OCI-M2 (cell line): ENCODE measurements at regions not wholly inside any gene's neighbourhood (a gene's known extent, or its start where the extent isn't known, plus 50 kb on each side); places are given as distances from the start of the nearest gene placed in this dataset.

Source experiments
- DNase-seq: peaks from one replicate; lab custom pipeline; 2025; ENCODE audit not compliant: unreplicated experiment; lab: John Stamatoyannopoulos, UW

DNA sequence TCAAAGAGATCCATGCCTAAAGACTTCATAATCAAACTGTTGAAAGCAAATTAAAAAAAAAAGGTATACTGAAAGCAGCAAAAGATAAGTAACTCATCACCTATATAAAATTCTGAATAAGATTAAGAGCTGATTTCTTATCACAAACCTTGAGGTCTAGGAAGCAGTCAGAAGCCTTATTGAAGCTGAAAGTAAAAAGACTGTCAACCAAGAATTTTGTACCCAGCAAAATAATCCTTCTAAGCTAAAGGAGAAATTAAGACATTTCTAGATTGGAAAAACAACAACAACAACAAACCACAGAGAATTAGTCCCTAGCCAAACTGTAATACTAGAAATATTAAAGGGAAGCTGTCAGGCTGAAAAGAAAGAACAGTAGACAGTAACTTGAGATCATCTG is 622.9 kb downstream of the PCDH7 start:
- DNase-seq: no peak

GRCh38 chr4:31349907-31350306 is 629.7 kb downstream of the PCDH7 start:
- peak; percentile 52 for DNase-seq

DNA sequence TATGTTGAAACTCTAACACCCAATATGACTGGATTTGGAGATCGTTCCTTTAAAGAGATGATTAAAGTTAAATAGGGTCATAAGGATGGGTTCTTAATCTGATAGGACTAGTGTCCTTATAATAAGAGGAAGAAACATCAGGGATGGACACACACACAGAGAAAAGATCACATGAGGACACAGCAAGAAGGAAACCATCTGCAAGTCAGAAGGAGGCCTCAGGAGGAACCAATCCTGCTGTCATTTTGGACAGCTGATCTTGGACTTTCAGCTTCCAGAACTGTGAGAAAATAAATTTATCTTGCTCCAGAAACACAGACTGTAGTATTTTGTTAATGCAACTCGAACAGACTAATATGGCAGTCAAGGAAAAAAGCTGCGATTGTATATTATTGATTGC is 631.5 kb downstream of the PCDH7 start:
- DNase-seq: no peak

DNA sequence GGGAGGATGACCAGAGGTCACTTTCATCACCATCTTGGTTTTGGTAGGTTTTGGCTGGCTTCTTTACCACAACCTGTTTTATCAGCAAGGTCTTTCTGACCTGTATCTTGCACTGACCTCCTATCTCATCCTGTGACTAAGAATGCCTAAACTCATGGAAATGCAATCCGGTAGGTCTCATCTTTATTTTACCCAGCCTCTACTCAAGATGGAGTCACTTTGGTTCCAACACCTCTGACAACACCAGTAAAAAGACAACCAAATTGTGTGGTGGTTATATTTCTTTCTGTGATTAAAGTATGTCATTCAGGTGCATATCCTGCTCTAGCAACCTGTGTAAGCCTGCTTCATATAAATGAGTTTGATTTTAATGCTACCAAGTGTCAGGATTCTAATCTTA is 636.7 kb downstream of the PCDH7 start:
- DNase-seq: no peak

DNA sequence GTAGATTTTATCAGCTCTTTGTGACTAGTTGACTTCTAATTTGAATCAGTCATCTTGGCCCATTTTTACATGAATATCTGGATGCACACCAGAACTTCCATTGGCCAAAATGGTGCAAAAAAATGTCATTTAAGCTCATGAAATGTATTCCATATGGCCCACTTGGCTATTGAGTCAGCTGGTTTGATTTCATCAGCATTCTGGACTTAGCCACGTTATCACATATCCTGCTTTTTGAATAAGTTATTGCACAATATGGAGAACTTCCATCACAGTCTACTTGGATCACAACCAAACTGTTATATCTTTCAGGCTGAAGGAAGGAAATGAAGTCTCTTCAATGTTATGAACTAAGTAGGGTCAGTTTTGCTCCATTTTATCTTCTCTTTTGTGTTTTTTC is 640.6 kb downstream of the PCDH7 start:
- DNase-seq: no peak

DNA sequence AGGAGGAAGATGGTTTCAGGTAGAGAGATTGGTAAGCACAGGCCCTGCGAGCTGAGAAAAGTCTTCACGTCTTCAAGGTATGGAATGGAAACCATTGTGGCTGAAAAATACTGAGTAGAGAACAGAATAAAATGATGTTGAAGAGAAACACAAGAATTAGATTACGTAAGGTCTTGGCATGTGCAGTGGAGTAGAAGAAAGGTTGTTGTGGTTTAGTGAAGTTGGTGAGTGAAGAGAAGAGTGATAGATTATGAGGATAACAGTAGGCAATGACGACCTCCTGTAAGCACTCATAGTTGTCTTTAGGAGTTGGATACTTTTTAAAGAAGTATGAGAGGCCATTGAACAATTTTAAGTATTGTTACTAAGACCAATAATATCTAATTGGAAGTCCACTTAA is 642.6 kb downstream of the PCDH7 start:
- DNase-seq: no peak

GRCh38 chr4:31365006-31365690 is 645.0 kb downstream of the PCDH7 start:
- DNase-seq: no peak

- DNase-seq: no peak
These were observed 645.9 kb downstream of the PCDH7 start for GRCh38 chr4:31366041-31366440.

DNA sequence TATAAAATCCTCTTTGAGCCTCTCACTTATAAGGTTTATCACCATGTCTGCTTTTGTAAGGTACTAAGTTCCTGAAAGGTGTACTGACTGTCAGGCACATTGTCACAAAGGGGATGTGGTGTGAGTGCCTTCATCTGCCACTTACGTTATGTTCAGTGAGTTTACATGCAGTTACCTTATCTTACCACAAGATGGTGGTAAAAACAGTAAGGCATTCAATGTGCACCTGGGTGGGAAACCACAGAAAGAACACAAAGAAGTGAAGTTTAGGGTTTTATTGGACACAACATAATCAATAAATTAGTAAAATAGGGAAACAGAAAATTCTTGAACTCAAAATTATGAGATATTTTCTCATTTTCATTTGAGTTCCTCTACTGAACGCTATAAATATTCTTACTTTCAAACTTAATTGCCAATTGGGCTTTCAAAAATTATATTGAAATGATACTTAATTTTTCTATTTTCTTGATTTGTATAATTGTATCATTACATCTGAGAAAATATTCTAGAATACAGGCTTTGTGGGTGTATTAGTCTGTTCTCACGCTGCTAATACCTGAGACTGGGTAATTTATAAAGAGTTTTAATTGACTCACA is 650.8 kb downstream of the PCDH7 start:
- peak; percentile 3 for DNase-seq

- no peak for DNase-seq
These were observed 654.2 kb downstream of the PCDH7 start for GRCh38 chr4:31374256-31374960.

GRCh38 chr4:31375936-31376335 is 655.8 kb downstream of the PCDH7 start:
- DNase-seq: no peak

DNA sequence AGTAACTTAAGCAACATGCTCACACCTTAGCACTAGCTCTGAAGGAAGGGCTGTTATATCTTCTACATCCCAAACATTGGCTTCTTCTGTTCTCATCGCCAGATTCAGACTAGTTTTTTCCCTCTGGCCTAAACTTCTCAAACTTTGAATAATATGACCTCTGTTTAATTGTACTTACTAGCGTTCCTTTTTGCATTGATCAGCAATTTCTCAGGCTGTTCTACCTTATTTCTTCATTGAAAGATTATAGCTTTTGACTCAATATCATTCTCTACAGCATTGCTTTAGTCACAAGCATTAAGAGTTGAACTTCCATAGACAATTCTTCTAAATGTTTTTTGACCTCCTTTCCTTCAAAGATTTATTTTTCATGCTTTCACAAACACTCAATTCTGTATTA is 659.2 kb downstream of the PCDH7 start:
- no peak for DNase-seq

DNA sequence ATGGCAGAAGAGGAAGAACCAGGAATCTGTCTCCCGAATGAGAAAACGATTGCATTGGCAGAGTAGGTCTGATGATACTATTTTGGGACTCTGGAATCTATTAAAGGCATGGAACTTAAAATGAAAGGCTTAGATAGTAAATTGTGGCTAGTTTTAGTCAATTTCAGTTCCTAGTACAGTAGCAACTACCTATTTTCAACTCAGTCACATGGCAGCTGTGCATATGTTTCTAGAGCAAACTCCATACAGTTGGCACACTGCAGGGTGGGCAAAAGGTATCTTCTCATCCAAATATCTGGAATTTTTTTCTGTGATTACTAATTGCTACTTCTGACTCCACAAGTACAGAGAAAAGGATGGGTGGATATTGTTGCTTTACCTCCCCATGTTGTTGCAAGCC is 663.6 kb downstream of the PCDH7 start:
- no peak for DNase-seq

GRCh38 chr4:31390849-31391248 is 670.7 kb downstream of the PCDH7 start:
- DNase-seq: no peak

GRCh38 chr4:31391976-31392375 is 671.8 kb downstream of the PCDH7 start:
- no peak for DNase-seq

DNA sequence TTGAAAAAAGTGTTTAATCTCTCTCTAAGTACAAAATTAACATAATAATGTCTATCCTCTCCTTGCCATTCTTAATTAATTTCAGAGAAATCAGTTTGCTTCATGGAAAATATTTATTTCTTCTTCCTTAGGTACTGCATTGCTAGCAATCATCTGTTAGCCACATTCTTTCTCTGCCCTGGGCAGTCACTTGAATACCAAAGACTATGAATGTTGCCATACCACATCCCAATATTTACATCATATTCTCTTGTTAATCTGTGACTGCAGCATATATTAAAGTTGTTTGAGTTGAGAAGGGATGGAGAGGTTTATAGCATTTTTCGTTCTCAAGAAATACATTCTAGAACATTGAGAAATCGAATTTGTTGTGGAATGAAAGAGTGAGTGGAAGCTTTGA is 672.8 kb downstream of the PCDH7 start:
- DNase-seq: no peak

- no peak for DNase-seq
These were observed 688.0 kb downstream of the PCDH7 start for GRCh38 chr4:31408121-31408520.

DNA sequence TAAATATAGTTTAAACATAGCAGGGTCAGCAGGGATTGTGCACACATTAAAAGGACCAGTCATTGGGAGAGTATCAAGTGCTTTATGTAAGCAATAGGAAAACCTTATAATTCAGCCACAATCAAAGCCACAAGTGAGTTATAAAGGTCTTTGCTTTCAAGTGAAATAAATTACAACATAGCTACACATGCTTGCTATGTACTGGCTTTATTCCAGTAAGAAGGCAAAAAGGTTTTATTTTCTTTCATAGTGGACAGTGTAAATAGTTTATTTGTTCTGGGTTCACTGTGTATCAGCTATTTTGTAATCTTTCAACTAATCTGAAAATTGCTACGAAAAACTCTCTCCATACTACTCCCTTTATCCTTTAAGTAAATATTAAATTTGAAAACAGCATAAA is 691.4 kb downstream of the PCDH7 start:
- no peak for DNase-seq

- no peak for DNase-seq
These were observed 695.5 kb downstream of the PCDH7 start for GRCh38 chr4:31415629-31416028.

DNA sequence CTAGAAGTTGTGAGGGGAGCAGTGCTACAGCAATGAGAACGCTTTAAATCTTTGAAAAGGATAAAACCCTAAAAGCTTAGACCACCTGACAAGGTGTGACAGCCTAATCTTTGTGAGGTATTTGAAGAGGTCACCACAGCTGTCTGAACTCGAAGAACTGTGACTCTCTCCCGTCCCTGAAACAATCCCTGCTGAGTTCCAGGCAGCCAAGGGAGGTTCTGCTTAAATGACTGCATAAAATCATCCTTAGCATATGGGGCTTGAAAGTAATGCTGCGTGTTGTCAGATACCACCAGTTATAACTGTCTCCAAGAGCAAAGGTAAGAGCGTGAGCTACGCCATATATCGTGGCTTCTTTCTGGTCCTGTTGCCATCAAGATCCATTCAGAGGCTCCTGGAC is 696.3 kb downstream of the PCDH7 start:
- no peak for DNase-seq

DNA sequence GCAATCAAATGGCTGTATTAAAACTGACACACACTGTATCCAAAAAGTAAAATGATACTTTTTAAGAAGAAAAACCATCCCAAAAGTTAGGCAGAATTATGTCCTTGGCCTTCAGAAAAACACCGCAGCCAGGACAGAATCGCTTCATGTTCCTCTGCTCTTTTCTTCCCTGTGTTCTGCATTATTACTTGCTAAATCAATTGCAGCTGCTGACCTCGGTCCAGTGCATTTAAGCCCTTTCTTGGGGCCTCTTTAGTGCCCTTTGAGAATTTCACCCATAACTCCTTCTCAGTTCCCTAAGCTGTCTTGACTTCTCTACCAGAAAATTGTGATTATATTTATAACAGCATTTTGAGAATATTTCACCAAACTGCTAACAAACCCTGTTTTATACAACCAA is 696.9 kb downstream of the PCDH7 start:
- no peak for DNase-seq

GRCh38 chr4:31422006-31422405 is 701.8 kb downstream of the PCDH7 start:
- DNase-seq: no peak

DNA sequence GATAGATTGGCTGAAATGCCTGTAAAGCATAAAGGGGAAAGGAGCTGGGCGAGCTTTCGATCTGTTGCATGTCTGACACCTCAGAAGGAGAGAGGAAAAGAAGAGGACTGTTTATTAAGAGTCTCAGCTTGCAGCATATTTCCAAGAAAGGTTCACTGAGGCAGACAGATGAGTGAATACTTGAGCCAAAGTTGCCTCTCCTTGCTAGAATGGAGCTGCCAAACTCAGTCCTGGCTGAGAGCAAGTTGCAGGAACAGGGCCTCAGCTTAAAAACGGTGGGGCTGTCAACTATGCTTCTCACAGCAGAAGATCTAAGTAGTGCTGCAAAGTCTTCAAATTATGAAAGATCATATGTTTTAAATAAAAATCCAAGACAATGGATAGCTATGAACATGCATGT is 707.5 kb downstream of the PCDH7 start:
- DNase-seq: no peak
